IPS DF 4.7 (cell line): ENCODE measurements at regions not wholly inside any gene's neighbourhood (a gene's known extent, or its start where the extent isn't known, plus 50 kb on each side); places are given as distances from the start of the nearest gene placed in this dataset.
"Not testable (repeated sequence)": the region's sequence is repeated elsewhere in the genome, so short reads cannot be mapped to it uniquely, and the experiment has no call there.

ENCODE experiments used
- DNase-seq: peaks from one replicate; pipeline ENCODE4 v3.0.0-alpha.2; 2013; ENCODE audit warnings: low spot score; ENCODE audit errors: extremely low read depth

- no peak for DNase-seq
Measured at GRCh38 chr11:19627566-19627965, 85.1 kb upstream of the NAV2 start.

GRCh38 chr11:19625438-19625837, 87.2 kb upstream of the NAV2 start:
- no peak for DNase-seq

DNA sequence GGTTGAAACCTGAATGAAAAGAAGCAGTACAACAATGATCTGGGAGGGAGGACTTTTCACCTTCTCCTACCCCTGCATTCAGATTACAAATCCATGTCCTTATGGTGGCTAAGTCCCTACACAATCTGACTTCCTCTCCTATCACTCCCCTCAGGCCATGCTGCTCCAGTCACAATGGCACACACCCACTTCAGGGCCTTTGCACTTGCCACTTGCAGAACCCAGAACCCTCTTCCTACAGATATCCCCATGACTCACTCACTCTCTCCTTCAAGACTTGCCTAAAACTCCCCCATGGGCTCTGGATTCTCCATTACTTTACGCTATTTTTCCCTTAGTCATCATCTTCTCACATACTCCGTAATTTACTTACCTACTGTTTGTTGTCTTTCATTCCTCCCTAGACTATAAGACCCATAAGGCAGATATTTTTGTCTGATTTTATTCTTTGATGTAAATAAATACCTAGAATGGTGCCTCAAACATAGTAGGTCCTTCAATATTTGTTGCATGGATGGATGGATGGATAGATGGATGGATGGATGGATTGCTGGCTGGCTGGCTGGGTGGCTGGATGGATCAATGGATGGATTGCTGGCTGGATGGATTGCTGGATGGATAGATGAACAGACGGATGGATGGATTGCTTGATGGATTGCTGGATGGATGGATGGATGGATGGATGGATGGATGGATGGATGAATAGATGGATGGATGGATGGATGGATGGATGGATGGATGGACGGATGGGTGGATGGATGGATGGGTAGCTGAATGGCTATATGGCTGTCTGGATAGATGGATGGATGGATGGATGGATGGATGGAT, 94.7 kb upstream of the NAV2 start:
- no peak for DNase-seq

DNA sequence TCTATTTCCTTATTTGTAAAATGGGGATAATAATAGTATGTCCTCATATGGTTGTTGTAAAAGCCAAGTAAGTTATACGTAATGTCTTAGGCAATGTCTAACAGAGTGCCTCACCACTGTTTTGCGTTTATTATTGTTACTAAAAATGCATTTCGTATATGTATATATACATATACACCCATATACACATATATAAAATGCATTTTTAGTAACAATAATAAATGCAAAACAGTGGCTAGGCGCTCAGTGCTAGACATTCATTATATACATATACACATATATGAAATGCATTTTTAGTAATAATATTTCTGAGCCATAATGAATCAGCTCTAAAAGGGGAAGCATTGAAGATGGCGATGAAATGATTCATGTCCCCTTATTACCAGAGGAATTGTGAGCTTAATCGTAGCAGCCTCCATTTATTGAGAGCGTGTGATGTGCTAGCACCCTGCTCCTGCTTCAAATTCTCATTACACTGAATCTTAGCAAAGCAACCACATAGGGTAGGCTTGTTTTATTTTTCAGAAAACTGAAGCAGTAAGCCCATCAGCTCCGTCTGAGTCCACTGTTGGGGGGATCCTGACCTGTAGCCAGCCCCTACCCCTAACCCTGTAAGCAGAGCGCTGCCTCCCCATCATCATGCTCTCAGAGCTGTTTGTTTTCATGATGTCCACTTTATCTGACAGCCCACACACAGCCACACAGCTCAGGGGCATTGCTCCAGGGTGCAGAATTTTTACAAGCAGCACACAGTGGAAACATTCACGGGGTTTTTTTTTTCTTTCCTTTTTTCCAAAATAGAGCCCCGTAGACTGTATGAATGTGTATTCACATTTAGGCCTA, 97.1 kb upstream of the NAV2 start:
- no peak for DNase-seq

GRCh38 chr11:19614370-19614940, 98.2 kb upstream of the NAV2 start:
- DNase-seq, result no peak

DNA sequence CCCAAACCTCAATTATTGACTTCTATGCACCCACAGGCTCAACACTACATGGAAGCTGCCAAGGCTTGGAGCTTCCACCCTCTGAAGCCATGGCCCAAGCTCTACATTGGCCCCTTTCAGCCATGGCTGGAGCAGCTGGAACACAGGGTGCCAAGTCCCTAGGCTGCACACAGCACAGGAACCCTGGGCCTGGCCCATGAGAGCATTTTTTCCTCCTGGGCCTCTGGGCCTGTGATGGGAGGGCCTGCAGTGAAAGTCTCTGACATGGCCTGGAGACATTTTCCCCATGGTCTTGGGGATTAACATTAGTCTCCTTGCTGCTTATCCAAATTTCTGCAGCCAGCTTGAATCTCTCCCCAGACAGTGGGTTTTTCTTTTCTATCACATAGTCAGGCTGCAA, 100.6 kb upstream of the NAV2 start:
- DNase-seq, result not testable (repeated sequence)

- no peak for DNase-seq
Measured at GRCh38 chr11:19607656-19608360, 104.8 kb upstream of the NAV2 start.

DNA sequence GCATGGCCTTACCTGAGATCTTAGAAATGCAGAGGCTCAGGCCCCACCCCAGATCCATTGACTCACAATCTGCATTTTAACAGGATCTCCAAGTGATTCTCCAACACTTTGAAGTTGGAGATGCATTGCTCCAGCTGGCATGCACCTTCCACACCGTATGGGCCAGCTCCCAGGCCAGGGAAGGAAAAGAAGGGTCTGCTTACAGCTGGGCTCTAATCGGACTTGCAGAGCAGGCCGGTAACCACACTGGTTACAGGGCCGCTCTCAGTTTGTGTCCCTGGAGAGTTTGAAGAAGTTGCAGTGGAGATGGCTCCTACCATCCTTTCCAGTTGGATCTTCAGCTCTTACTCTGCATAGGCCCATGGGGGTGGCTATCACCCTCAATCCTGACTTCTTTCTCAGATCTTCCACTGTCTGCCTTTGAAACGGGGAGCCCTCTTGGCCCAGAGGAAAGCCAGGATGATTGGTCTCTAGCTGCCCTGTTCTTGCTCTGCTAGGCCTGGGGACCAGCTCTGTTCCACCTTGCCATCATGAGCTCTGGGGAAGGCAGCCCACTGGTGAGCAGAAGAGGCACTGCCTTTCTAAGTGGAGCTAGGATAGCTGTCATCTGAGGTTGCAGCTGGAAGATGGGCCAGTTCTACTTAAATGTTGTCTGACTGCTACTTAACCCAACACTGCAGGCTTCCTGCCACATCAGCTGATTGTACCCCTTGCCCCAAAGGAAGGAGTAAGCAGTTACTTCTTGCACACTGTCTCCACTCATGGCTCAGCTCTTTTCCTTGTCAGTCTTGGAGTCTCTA, 105.6 kb upstream of the NAV2 start:
- no peak for DNase-seq

DNA sequence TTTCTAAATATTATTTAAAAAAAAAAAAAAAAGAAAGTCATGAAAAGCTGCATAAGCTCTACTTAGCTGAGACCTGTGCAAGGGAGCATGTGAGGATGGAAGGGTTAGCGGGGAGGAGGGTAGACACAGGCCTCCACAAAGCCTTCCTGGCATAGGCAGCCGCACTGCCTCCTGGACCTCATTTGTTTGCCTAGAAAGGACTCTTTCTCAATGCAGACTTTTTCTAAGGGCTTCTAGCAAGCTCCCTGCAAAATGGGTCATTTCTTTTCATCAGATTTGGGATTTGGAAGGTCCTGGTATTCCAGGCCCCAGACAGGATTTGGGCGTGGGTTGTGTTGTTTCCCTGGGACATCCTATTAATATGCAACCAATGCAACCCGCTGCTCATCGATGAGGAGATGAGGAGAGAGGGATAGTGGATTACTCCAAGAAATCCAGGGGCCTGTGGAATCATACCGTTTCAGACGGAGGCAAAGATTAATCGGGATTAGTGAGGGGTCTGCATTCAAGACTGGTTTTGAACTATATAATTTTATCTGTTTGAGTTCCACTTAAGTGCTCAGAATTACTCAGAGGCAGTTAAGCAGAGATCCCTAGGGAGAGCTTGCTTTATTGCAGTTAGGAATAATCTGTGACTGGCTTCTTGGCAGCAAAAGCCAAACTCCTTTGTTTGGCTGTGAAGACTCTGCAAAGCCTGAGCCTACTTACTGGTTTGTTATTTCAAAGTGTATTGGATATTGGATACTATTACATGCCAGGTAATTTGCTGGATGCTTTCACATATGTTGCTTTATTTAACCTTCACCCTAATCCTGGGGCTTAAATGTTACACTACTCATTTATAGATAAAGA, 106.9 kb upstream of the NAV2 start:
- DNase-seq, result no peak

DNA sequence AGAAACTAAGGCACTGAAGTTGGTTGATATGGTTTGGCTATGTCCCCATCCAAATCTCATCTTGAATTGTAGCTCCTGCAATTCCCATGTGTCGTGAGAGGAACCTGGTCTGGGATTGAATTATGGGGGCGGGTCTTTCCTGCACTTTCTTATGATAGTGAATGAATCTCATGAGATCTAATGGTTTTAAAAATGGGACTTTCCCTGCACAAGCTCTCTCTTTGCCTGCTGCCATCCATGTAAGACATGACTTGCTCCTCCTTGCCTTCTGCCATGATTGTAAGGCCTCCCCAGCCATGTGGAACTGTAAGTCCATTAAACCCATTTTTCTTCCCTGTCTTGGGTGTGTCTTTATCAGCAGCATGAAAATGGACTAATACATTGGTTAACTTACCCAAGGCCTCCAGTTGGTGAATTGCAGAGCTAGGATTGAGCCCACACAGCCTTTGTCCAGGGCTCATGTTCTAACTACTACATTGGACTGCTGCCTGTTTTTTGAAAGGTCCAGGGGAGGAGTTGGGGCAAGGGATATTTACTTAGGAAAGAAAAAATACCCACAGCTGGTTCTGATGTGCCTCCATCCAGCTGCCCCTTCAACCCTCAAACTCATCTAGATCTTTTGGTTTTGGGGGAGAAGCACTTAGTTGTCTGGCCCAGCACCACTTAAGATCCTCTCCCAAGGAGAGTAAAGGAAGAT, 107.8 kb upstream of the NAV2 start:
- no peak for DNase-seq

DNA sequence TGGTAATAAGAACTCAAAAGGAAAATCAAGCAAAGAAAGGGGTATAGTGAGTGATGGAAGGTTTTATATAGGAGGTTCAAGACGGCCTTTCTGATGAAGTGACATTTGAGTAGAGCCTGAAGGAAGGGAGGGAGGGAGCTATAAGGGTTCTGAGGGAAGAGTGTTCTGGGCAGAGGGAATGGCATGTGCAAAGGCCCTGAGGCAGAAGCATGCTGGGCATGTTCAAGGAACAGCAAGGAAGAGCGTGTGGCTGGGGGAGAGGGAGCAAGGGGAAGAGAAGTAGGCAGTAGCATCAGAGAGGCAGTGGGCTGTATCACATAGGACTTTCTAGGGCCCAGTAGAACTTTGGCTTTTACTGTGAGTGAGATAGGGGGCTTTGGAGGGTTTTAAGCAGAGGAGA, 108.9 kb upstream of the NAV2 start:
- DNase-seq, result no peak

DNA sequence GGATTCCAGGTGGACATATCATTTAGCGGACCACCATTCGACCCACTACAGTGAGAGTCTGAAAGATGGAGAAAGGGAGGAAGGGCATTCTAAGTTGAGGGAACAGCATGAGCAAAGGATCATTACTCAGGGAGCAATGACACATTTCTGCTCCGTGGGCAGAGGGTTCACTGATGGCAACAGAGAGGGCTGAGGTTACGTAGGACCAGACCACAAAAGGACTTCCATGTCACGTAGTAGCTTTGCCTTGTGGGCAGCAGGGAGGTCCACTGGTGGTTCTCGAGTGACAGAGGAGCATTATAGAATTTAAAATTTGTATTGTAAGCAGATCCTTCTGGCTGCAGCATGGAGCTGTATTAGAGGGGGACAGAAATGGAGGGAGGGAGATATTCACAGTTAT, 109.7 kb upstream of the NAV2 start:
- DNase-seq, result no peak

DNA sequence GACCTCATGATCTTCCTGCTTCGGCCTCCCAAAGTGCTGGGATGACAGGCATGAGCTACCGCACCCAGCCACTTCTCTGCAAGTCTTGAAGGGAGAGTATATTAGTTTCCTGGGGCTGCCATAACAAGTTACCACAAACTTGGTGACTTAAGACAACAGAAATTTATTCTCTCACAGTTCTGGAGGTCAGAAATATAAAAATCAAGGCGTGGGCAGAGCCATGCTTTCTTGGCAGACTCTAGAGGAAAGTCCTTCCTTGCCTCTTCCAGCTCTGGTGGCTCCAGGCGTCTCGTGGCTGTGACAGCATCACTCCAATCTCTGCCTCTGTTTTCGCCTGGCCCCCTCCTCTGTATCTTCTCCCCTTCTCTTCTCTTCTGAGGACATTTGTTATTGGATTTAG, 110.2 kb upstream of the NAV2 start:
- DNase-seq, result no peak

DNA sequence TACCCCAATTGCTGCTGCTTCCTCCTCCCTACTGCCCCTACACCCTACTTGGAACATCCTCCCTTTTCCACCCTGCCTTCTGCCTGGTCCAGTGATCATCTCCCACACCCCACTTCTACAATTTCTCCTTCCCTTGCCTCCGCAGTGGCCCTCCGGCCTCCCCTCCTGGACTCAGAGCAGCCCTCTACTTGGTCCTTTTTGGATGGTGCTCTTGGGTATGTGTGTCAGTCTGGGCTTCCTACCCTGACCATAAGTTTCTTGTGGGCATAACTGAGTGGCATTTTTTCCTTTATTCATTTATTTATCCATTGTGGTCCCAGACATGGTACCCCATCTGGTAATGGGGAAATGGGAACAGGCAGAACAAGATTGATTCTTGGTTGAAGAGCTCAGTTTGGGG, 111.4 kb upstream of the NAV2 start:
- DNase-seq, result no peak

- no peak for DNase-seq
Measured at GRCh38 chr11:19599681-19600080, 113.0 kb upstream of the NAV2 start.

GRCh38 chr11:19598876-19599486, 113.7 kb upstream of the NAV2 start:
- no peak for DNase-seq

GRCh38 chr11:19598456-19598855, 114.2 kb upstream of the NAV2 start:
- no peak for DNase-seq

DNA sequence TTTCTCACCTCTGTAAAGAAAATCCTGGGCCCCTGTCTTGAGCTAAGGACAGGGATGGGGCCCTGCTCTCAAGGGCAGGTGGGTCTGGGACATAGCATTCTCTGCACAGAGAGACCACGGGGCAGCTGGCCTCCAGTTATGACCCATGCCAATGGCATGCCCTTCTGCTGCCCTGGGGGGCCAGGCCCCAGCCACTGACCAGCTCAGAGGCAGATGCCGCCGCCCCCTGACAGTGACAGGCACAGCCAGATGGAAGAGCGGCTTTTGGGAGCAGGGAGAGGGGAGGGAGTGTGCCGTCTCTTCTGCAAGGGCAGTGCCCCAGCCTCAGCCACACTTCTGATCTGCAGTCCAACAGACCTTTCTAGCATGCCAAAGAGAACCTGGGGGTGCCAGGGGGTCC, 114.8 kb upstream of the NAV2 start:
- DNase-seq, result no peak

- DNase-seq, result no peak
Measured at GRCh38 chr11:19597206-19597605, 115.4 kb upstream of the NAV2 start.
